ENCODE measurements at regions not wholly inside any gene's neighbourhood (a gene's known extent, or its start where the extent isn't known, plus 50 kb on each side); places are given as distances from the start of the nearest gene placed in this dataset.
"Not testable (repeated sequence)": the region's sequence is repeated elsewhere in the genome, so short reads cannot be mapped to it uniquely, and the experiment has no call there.

DNA sequence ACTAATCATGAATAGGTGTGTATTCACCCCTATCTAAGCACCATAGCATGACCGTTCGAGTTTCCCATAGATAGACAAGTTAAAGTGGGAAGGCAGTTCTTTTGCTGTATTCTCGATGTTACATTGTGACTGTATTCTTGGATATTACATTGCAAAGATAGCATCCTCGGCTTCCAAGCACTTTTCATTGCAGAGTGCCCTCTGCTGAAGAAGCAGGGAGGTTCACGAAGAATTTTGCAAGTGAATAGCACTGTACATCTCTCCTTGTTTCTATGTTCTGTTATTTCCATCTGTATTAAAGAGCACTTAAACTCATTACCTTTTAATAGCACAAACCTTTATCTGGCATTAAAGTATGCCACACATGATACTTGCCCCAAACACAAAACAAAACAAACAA, 426.7 kb upstream of the ARX start:
- no peak for DNase-seq (ENCODE audit: low read depth in 6 of 9, low spot score in 9 of 9)
- 56% methylated on average over 5 of the region's 5 CpGs for WGBS
- Histone ChIP-seq H3K4me3 (ENCODE audit: low read length in 2 of 2) (no peak overlapping the region), H3K27ac (ENCODE audit: low read depth in 1 of 2, low read length in 1 of 2) (no peak overlapping the region), H3K9me3 (ENCODE audit: control insufficient read depth in 2 of 2, insufficient read depth in 1 of 2, low read length in 1 of 2) (no peaks in the 10 kb centered on the region), H3K36me3 (ENCODE audit: control insufficient read depth in 2 of 2, insufficient read depth in 2 of 2, low read length in 1 of 2) (no peaks in the 10 kb centered on the region), H3K27me3 (ENCODE audit: control insufficient read depth in 2 of 2, insufficient read depth in 1 of 2, low read length in 1 of 2) (no peaks in the 10 kb centered on the region), H3K4me1 (ENCODE audit: control insufficient read depth in 2 of 2, insufficient read depth in 2 of 2, low read length in 2 of 2) (no peaks in the 10 kb centered on the region)

DNA sequence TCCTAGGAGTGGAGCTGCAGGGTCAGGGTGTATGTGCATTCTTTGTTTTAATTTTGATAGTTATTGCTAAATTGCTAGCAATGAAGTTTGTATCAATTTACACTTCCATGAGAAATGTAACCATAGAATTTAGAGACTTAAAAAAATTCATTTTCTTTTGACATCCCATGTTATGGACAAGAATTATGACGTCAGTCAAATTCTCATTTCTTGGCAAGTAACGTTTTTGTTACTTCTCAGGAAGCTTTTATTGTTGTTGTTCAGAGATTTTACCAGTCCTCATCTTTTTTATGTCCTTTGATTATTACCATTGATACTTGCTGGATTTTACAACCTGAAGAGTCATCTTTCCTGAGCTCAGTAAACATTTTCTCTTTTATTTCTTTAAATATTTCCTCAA, 417.5 kb upstream of the ARX start:
- no peak overlapping the region for H3K27ac ChIP-seq (ENCODE audit: low read depth in 1 of 2, low read length in 1 of 2)
- DNase-seq (ENCODE audit: low read depth in 6 of 9, low spot score in 9 of 9), result no peak
- no peaks in the 10 kb centered on the region for H3K4me1 ChIP-seq (ENCODE audit: control insufficient read depth in 2 of 2, insufficient read depth in 2 of 2, low read length in 2 of 2)
- H3K4me3 ChIP-seq (ENCODE audit: low read length in 2 of 2), result no peak overlapping the region
- H3K9me3 ChIP-seq (ENCODE audit: control insufficient read depth in 2 of 2, insufficient read depth in 1 of 2, low read length in 1 of 2), result no peaks in the 10 kb centered on the region
- no peaks in the 10 kb centered on the region for H3K27me3 ChIP-seq (ENCODE audit: control insufficient read depth in 2 of 2, insufficient read depth in 1 of 2, low read length in 1 of 2)
- no peaks in the 10 kb centered on the region for H3K36me3 ChIP-seq (ENCODE audit: control insufficient read depth in 2 of 2, insufficient read depth in 2 of 2, low read length in 1 of 2)
- 66% methylated on average over 2 of the region's 2 CpGs for WGBS

DNA sequence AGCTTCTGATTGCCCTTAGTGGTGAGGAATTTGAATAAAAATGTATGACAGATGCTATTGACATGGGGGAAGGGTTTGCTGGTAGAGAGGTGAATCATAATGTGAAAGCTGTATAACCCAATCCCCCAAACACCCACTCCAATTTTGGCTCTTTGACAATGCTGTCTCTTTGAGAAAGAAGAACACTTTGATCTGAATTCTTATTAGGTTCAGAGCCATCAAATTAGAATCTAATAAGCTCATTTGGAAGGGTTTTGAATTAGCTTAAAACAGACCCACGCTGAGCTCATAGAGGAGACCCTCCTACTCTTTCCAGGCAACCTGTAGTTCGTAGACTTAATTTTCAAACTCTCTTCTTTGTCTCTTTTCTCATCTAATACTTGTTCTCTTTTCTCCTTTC, 416.6 kb upstream of the ARX start:
- WGBS, result 65% methylated on average over 2 of the region's 2 CpGs
- no peak for DNase-seq (ENCODE audit: low read depth in 6 of 9, low spot score in 9 of 9)
- Histone ChIP-seq H3K9me3 (ENCODE audit: control insufficient read depth in 2 of 2, insufficient read depth in 1 of 2, low read length in 1 of 2) (no peaks in the 10 kb centered on the region), H3K36me3 (ENCODE audit: control insufficient read depth in 2 of 2, insufficient read depth in 2 of 2, low read length in 1 of 2) (no peaks in the 10 kb centered on the region), H3K27ac (ENCODE audit: low read depth in 1 of 2, low read length in 1 of 2) (no peak overlapping the region), H3K4me1 (ENCODE audit: control insufficient read depth in 2 of 2, insufficient read depth in 2 of 2, low read length in 2 of 2) (no peaks in the 10 kb centered on the region), H3K27me3 (ENCODE audit: control insufficient read depth in 2 of 2, insufficient read depth in 1 of 2, low read length in 1 of 2) (no peaks in the 10 kb centered on the region), H3K4me3 (ENCODE audit: low read length in 2 of 2) (no peak overlapping the region)

DNA sequence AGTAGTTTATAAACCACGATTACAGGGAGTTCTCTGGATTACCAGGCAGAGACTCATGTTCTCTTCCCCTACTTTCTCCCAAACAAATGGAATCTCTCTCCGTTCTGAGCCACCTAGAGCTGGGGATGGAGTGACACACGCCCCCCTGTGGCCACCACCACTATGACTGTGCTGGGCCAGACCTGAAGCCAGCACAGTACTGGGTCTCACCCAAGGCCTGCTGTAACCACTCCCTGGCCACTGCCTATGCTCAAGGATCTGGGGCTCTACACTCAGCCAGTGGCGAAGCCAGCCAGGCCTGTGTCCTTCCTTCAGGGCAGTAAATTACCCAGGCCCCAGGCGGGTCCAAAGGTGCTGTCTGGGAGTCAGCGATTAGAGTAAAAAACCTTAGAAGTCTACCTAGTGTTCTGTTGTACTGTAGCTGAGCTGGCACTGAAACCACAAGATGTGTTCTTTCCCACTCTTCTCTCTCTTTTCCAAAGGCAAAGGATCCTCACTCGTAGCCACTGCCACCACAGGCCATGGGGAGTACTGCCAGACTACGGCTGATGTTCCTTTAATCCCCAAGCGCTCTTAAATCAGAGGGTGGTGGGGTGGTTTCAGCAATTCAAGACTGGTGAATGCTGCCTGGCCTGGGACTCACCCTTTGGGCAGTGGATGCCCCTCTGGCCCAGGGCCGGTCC, 412.2 kb upstream of the ARX start:
- Histone ChIP-seq H3K4me1 (ENCODE audit: control insufficient read depth in 2 of 2, insufficient read depth in 2 of 2, low read length in 2 of 2) (no peaks in the 10 kb centered on the region), H3K27ac (ENCODE audit: low read depth in 1 of 2, low read length in 1 of 2) (no peak overlapping the region), H3K9me3 (ENCODE audit: control insufficient read depth in 2 of 2, insufficient read depth in 1 of 2, low read length in 1 of 2) (no peaks in the 10 kb centered on the region), H3K36me3 (ENCODE audit: control insufficient read depth in 2 of 2, insufficient read depth in 2 of 2, low read length in 1 of 2) (no peaks in the 10 kb centered on the region), H3K4me3 (ENCODE audit: low read length in 2 of 2) (no peak overlapping the region), H3K27me3 (ENCODE audit: control insufficient read depth in 2 of 2, insufficient read depth in 1 of 2, low read length in 1 of 2) (no peaks in the 10 kb centered on the region)
- no peak for DNase-seq (ENCODE audit: low read depth in 6 of 9, low spot score in 9 of 9)
- 76% methylated on average over 10 of the region's 10 CpGs for WGBS

- not testable (repeated sequence) for H3K4me1 ChIP-seq (ENCODE audit: control insufficient read depth in 2 of 2, insufficient read depth in 2 of 2, low read length in 2 of 2); H3K36me3 ChIP-seq (ENCODE audit: control insufficient read depth in 2 of 2, insufficient read depth in 2 of 2, low read length in 1 of 2); H3K9me3 ChIP-seq (ENCODE audit: control insufficient read depth in 2 of 2, insufficient read depth in 1 of 2, low read length in 1 of 2); H3K27ac ChIP-seq (ENCODE audit: low read depth in 1 of 2, low read length in 1 of 2); H3K4me3 ChIP-seq (ENCODE audit: low read length in 2 of 2); DNase-seq (ENCODE audit: low read depth in 6 of 9, low spot score in 9 of 9); H3K27me3 ChIP-seq (ENCODE audit: control insufficient read depth in 2 of 2, insufficient read depth in 1 of 2, low read length in 1 of 2)
- WGBS, result 94% methylated on average over 11 of the region's 11 CpGs
Observed at GRCh38 chrX:25404163-25404562, 388.4 kb upstream of the ARX start.

DNA sequence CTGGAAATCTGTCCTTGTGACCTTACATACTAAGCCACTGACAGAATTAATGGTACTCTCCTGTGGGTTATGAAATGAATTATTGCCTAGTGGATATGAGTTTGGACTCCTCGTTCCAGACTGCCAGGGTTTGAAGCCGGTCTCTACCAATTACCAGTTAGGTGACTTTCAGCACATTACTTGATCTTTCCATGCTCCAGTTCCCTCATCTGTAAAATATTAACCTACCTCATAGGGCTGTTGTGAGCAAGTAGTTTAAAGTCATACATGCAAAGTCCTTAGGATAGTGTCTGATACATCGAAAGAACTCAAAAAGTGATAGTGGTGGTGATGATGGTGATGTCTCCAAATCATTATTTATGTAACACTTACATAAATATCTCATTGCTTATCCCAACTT, 373.5 kb upstream of the ARX start:
- Histone ChIP-seq H3K4me1 (ENCODE audit: control insufficient read depth in 2 of 2, insufficient read depth in 2 of 2, low read length in 2 of 2) (no peaks in the 10 kb centered on the region), H3K9me3 (ENCODE audit: control insufficient read depth in 2 of 2, insufficient read depth in 1 of 2, low read length in 1 of 2) (no peaks in the 10 kb centered on the region), H3K27me3 (ENCODE audit: control insufficient read depth in 2 of 2, insufficient read depth in 1 of 2, low read length in 1 of 2) (no peaks in the 10 kb centered on the region), H3K27ac (ENCODE audit: low read depth in 1 of 2, low read length in 1 of 2) (no peak overlapping the region), H3K36me3 (ENCODE audit: control insufficient read depth in 2 of 2, insufficient read depth in 2 of 2, low read length in 1 of 2) (no peaks in the 10 kb centered on the region), H3K4me3 (ENCODE audit: low read length in 2 of 2) (no peak overlapping the region)
- WGBS, result 94% methylated on average over 3 of the region's 3 CpGs
- no peak for DNase-seq (ENCODE audit: low read depth in 6 of 9, low spot score in 9 of 9)

DNA sequence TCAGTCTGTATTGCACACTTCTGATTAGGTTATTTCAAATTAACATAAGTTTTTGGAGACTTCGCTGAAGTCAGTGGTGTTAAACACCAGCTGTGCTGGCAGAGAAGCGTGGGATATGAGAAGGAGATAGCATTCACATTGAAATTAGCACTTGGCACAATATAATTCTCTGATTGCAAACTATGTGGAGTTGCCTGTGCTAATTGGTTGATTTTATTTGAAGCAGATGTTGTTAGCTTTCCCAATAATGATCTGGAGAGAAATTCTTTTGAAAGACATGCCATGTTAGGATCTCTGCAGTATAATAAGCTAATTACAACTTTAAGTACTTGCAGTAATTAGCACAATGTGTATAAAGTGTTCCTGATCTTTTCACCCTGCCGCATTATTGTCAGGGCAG, 367.4 kb upstream of the ARX start:
- no peak for DNase-seq (ENCODE audit: low read depth in 6 of 9, low spot score in 9 of 9)
- WGBS, result 86% methylated on average over 3 of the region's 3 CpGs
- Histone ChIP-seq H3K36me3 (ENCODE audit: control insufficient read depth in 2 of 2, insufficient read depth in 2 of 2, low read length in 1 of 2) (no peaks in the 10 kb centered on the region), H3K4me1 (ENCODE audit: control insufficient read depth in 2 of 2, insufficient read depth in 2 of 2, low read length in 2 of 2) (no peaks in the 10 kb centered on the region), H3K27ac (ENCODE audit: low read depth in 1 of 2, low read length in 1 of 2) (no peak overlapping the region), H3K4me3 (ENCODE audit: low read length in 2 of 2) (no peak overlapping the region), H3K27me3 (ENCODE audit: control insufficient read depth in 2 of 2, insufficient read depth in 1 of 2, low read length in 1 of 2) (no peaks in the 10 kb centered on the region), H3K9me3 (ENCODE audit: control insufficient read depth in 2 of 2, insufficient read depth in 1 of 2, low read length in 1 of 2) (no peaks in the 10 kb centered on the region)

- H3K4me1 ChIP-seq (ENCODE audit: control insufficient read depth in 2 of 2, insufficient read depth in 2 of 2, low read length in 2 of 2), result no peaks in the 10 kb centered on the region
- H3K9me3 ChIP-seq (ENCODE audit: control insufficient read depth in 2 of 2, insufficient read depth in 1 of 2, low read length in 1 of 2), result no peaks in the 10 kb centered on the region
- no peak for DNase-seq (ENCODE audit: low read depth in 6 of 9, low spot score in 9 of 9)
- no peaks in the 10 kb centered on the region for H3K27me3 ChIP-seq (ENCODE audit: control insufficient read depth in 2 of 2, insufficient read depth in 1 of 2, low read length in 1 of 2)
- H3K4me3 ChIP-seq (ENCODE audit: low read length in 2 of 2), result no peak overlapping the region
- H3K36me3 ChIP-seq (ENCODE audit: control insufficient read depth in 2 of 2, insufficient read depth in 2 of 2, low read length in 1 of 2), result no peaks in the 10 kb centered on the region
- 24% methylated on average over 1 of the region's 1 CpG for WGBS
- no peak overlapping the region for H3K27ac ChIP-seq (ENCODE audit: low read depth in 1 of 2, low read length in 1 of 2)
Observed at GRCh38 chrX:25356456-25356855, 340.7 kb upstream of the ARX start.

GRCh38 chrX:25344161-25344936, 328.6 kb upstream of the ARX start:
- H3K36me3 ChIP-seq (ENCODE audit: control insufficient read depth in 2 of 2, insufficient read depth in 2 of 2, low read length in 1 of 2), result no peaks in the 10 kb centered on the region
- 68% methylated on average over 7 of the region's 7 CpGs for WGBS

More at GRCh38 chrX:25344161-25344936, 328.6 kb upstream of the ARX start:
- H3K27me3 ChIP-seq (ENCODE audit: control insufficient read depth in 2 of 2, insufficient read depth in 1 of 2, low read length in 1 of 2), result no peaks in the 10 kb centered on the region
- no peak for DNase-seq (ENCODE audit: low read depth in 6 of 9, low spot score in 9 of 9)
- no peaks in the 10 kb centered on the region for H3K4me1 ChIP-seq (ENCODE audit: control insufficient read depth in 2 of 2, insufficient read depth in 2 of 2, low read length in 2 of 2)
- H3K27ac ChIP-seq (ENCODE audit: low read depth in 1 of 2, low read length in 1 of 2), result no peak overlapping the region
- H3K9me3 ChIP-seq (ENCODE audit: control insufficient read depth in 2 of 2, insufficient read depth in 1 of 2, low read length in 1 of 2), result no peaks in the 10 kb centered on the region
- H3K4me3 ChIP-seq (ENCODE audit: low read length in 2 of 2), result no peak overlapping the region
